ENCODE measurements at regions not wholly inside any gene's neighbourhood (a gene's known extent, or its start where the extent isn't known, plus 50 kb on each side); places are given as distances from the start of the nearest gene placed in this dataset.

DNA sequence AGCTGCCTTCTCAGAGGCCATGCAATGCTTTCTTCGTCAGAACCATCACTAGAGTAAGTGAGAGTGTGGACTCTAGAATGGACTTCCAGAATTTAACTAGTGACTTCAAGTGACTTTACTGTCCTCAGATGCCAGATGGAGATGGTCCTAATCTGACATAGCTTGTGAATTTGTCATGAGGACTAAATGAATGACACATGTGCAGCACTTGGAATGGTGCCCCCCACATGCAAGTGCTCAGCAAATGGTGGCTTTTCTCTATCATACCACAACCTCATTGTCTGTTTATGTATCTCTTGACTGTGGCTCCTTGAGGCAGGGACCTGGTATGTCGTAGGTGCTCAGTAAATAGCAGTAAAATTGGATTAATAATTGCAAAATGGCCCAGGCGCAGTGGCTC is 91.6 kb upstream of the STX18 start:
- TF ChIP-seq EZH2 (IDR thresholded peaks at IDR 0.05; ENCODE audit: insufficient read depth, poor library complexity, severe bottlenecking): no peak
- TF ChIP-seq EZH2phosphoT487 (IDR thresholded peaks at IDR 0.05; ENCODE audit: insufficient read depth, low read depth): no peak

Measured in GM23248 (cell line).